SK-N-SH (cell line): ENCODE measurements at regions not wholly inside any gene's neighbourhood (a gene's known extent, or its start where the extent isn't known, plus 50 kb on each side); places are given as distances from the start of the nearest gene placed in this dataset.

Experiments
- CTCF ChIA-PET: fragments of 300-600, 350-600 bp; formaldehyde crosslinking; extraction: SDS; loops from one replicate; lab custom pipeline; 2021; lab: Yijun Ruan, JAX
- POLR2A ChIA-PET: fragments of 350-600 bp; sonication (Branson Sonifier 250); formaldehyde crosslinking; extraction: SDS; loops from one replicate; lab custom pipeline; 2020; ENCODE audit warnings: antibody characterized with exemption, inconsistent platforms; lab: Yijun Ruan, JAX
- DNase-seq: peaks from one replicate; pipeline ENCODE4 v3.0.0; 2012
- H2AFZ ChIP-seq: fragments of 200-600 bp; sonication (generic); 2 replicates; pipeline ENCODE4 v1.8.1; 2016; ENCODE audit warnings: antibody characterized with exemption, mild to moderate bottlenecking, low read depth
- H3F3A ChIP-seq: fragments of 200-600 bp; sonication (generic); replicated peaks from 2 replicates; pipeline ENCODE3; 2016; ENCODE audit warnings: antibody characterized with exemption, mild to moderate bottlenecking; ENCODE audit not compliant: insufficient read depth
- H3K27ac ChIP-seq, 2 experiments: fragments of 200-500 bp in 1 of 2; fragments of 200-600 bp in 1 of 2; sonication (Bioruptor generic) in 1 of 2; sonication (generic), shearing (Covaris generic) in 1 of 2; 2 replicates each; pipeline versions ENCODE4 v1.5.1 to v1.6.1; 2014 to 2016; ENCODE audit warnings: low read depth in 2 of 2, inconsistent platforms in 1 of 2, low read length in 1 of 2, mild to moderate bottlenecking in 1 of 2, mixed read lengths in 1 of 2
- H3K27me3 ChIP-seq: fragments of 200-600 bp; sonication (generic), shearing (Covaris generic); 2 replicates; pipeline ENCODE4 v1.6.1; 2016; ENCODE audit warnings: mixed run types; ENCODE audit not compliant: insufficient read depth
- H3K36me3 ChIP-seq, 2 experiments: fragments of 200-500 bp in 1 of 2; fragments of 200-600 bp in 1 of 2; sonication (Bioruptor generic) in 1 of 2; sonication (generic) in 1 of 2; replicated peaks in 1 of 2; 2 replicates each; pipeline versions ENCODE3 to v1.5.1; 2014 to 2016; ENCODE audit warnings: low read length in 1 of 2, mild to moderate bottlenecking in 1 of 2; ENCODE audit not compliant: insufficient read depth in 2 of 2, control insufficient read depth in 1 of 2
- H3K4me1 ChIP-seq, 2 experiments: fragments of 200-500 bp in 1 of 2; fragments of 200-600 bp in 1 of 2; sonication (Bioruptor generic) in 1 of 2; sonication (generic), shearing (Covaris generic) in 1 of 2; 2 replicates each; pipeline versions ENCODE4 v1.5.1 to v1.6.1; 2014 to 2016; ENCODE audit warnings: low read depth in 1 of 2, low read length in 1 of 2, mixed run types in 1 of 2; ENCODE audit not compliant: insufficient read depth in 2 of 2, control insufficient read depth in 1 of 2
- H3K4me2 ChIP-seq: fragments of 200-600 bp; sonication (generic), shearing (Covaris generic); 2 replicates; pipeline ENCODE4 v1.6.1; 2017; ENCODE audit warnings: mixed run types
- H3K4me3 ChIP-seq, 2 experiments: fragments of 200-500 bp in 1 of 2; fragments of 200-600 bp in 1 of 2; sonication (Bioruptor generic) in 1 of 2; sonication (generic), shearing (Covaris generic) in 1 of 2; 2 replicates each; pipeline versions ENCODE4 v1.5.1 to v1.8.1; 2014 to 2016; ENCODE audit warnings: low read depth in 2 of 2, inconsistent platforms in 1 of 2, low read length in 1 of 2, mild to moderate bottlenecking in 1 of 2, mixed read lengths in 1 of 2, moderate library complexity in 1 of 2
- H3K79me2 ChIP-seq: fragments of 200-600 bp; sonication (generic); 2 replicates; pipeline ENCODE4 v1.8.1; 2017; ENCODE audit warnings: mild to moderate bottlenecking; ENCODE audit not compliant: insufficient read depth
- H3K9ac ChIP-seq: fragments of 200-600 bp; sonication (generic); 2 replicates; pipeline ENCODE4 v1.6.1; 2017; ENCODE audit warnings: mixed run types
- H3K9me2 ChIP-seq: fragments of 200-600 bp; sonication (generic); 2 replicates; pipeline ENCODE4 v1.6.1; 2017; ENCODE audit warnings: mixed run types
- H3K9me3 ChIP-seq: fragments of 200-600 bp; sonication (generic); 2 replicates; pipeline ENCODE4 v1.6.1; 2017; ENCODE audit warnings: mixed run types, mild to moderate bottlenecking, moderate library complexity
- H4K20me1 ChIP-seq: fragments of 200-600 bp; sonication (generic); 2 replicates; pipeline ENCODE4 v1.6.1; 2017; ENCODE audit warnings: mild to moderate bottlenecking, mixed run types; ENCODE audit not compliant: insufficient read depth
- CHD2 ChIP-seq: fragments of 150-350 bp; IDR thresholded peaks from 2 replicates; pipeline ENCODE4 v1.6.1; 2018; ENCODE audit warnings: low read length; ENCODE audit not compliant: partially characterized antibody
- EP300 ChIP-seq, 2 experiments: IDR thresholded peaks; 2 replicates each; pipeline versions ENCODE4 v1.4.0 to v1.6.1; 2012; ENCODE audit warnings: borderline replicate concordance in 1 of 2, low read depth in 1 of 2, low read length in 1 of 2
- EZH2phosphoT487 ChIP-seq: fragments of 200-600 bp; sonication (generic); IDR thresholded peaks from 2 replicates; pipeline ENCODE4 v1.6.1; 2017; ENCODE audit warnings: low read depth, mixed run types, mild to moderate bottlenecking, antibody characterized with exemption, moderate library complexity, borderline replicate concordance
- FOSL2 ChIP-seq: IDR thresholded peaks from 2 replicates; pipeline ENCODE4 v1.4.0; 2012; ENCODE audit warnings: low read depth, mild to moderate bottlenecking, moderate library complexity, borderline replicate concordance
- FOXJ3 ChIP-seq: sonication (generic); formaldehyde crosslinking; IDR thresholded peaks from 2 replicates; pipeline ENCODE4 v1.5.1; 2020; ENCODE audit warnings: mild to moderate bottlenecking, missing genetic modification reagents
- FOXM1 ChIP-seq: IDR thresholded peaks from 2 replicates; pipeline ENCODE4 v1.4.0; 2012; ENCODE audit warnings: low read depth, mild to moderate bottlenecking
- GABPA ChIP-seq: IDR thresholded peaks from 2 replicates; pipeline ENCODE4 v1.4.0; 2012; ENCODE audit warnings: low read depth, mild to moderate bottlenecking
- JUND ChIP-seq: IDR thresholded peaks from 2 replicates; pipeline ENCODE4 v1.4.0; 2012
- MEF2A ChIP-seq: IDR thresholded peaks from 2 replicates; pipeline ENCODE4 v1.4.0; 2012; ENCODE audit warnings: low read depth, borderline replicate concordance
- MXI1 ChIP-seq: IDR thresholded peaks from 2 replicates; pipeline ENCODE4 v1.6.1; 2012; ENCODE audit warnings: mild to moderate bottlenecking, low read depth, low read length, improper control_type of control experiment
- RAD21 ChIP-seq: IDR thresholded peaks from 2 replicates; pipeline ENCODE4 v1.6.1; 2012; ENCODE audit warnings: mild to moderate bottlenecking, low read length
- RFX5 ChIP-seq: IDR thresholded peaks from 2 replicates; pipeline ENCODE4 v1.6.1; 2012; ENCODE audit warnings: mild to moderate bottlenecking, improper control_type of control experiment, low read length
- RXRA ChIP-seq: IDR thresholded peaks from 2 replicates; pipeline ENCODE4 v1.4.0; 2012; ENCODE audit warnings: low read depth, mild to moderate bottlenecking, borderline replicate concordance
- SMC3 ChIP-seq: IDR thresholded peaks from 2 replicates; pipeline ENCODE4 v1.6.1; 2012; ENCODE audit warnings: low read depth, low read length, improper control_type of control experiment
- TAF1 ChIP-seq: IDR thresholded peaks from 2 replicates; pipeline ENCODE4 v1.6.1; 2012; ENCODE audit warnings: low read depth, mild to moderate bottlenecking, low read length, moderate library complexity, borderline replicate concordance
- TCF12 ChIP-seq: IDR thresholded peaks from 2 replicates; pipeline ENCODE4 v1.4.0; 2012
- TEAD4 ChIP-seq: IDR thresholded peaks from 2 replicates; pipeline ENCODE4 v1.4.0; 2012; ENCODE audit warnings: mild to moderate bottlenecking, borderline replicate concordance; ENCODE audit not compliant: insufficient read depth
- YY1 ChIP-seq: IDR thresholded peaks from 2 replicates; pipeline ENCODE4 v1.4.0; 2012; ENCODE audit warnings: low read depth, mild to moderate bottlenecking
- WGBS: methylation state at CpG from one replicate; pipeline ENCODE4 v1.1.6; 2017; ENCODE audit warnings: low lambda C conversion rate; 5-methylcytosine and 5-hydroxymethylcytosine counted together
- TF ChIP-seq, protein P1 (sequence below): fragments of 200-600 bp; sonication (generic); IDR thresholded peaks from 2 replicates; pipeline ENCODE4 v1.6.1; 2017; ENCODE audit warnings: antibody characterized with exemption, mild to moderate bottlenecking, moderate library complexity
- TF ChIP-seq, protein P2 (sequence below): fragments of 150-350 bp; IDR thresholded peaks from 2 replicates; pipeline ENCODE4 v1.6.1; 2017; ENCODE audit warnings: antibody characterized with exemption, low read length, low read depth, borderline replicate concordance

DNA sequence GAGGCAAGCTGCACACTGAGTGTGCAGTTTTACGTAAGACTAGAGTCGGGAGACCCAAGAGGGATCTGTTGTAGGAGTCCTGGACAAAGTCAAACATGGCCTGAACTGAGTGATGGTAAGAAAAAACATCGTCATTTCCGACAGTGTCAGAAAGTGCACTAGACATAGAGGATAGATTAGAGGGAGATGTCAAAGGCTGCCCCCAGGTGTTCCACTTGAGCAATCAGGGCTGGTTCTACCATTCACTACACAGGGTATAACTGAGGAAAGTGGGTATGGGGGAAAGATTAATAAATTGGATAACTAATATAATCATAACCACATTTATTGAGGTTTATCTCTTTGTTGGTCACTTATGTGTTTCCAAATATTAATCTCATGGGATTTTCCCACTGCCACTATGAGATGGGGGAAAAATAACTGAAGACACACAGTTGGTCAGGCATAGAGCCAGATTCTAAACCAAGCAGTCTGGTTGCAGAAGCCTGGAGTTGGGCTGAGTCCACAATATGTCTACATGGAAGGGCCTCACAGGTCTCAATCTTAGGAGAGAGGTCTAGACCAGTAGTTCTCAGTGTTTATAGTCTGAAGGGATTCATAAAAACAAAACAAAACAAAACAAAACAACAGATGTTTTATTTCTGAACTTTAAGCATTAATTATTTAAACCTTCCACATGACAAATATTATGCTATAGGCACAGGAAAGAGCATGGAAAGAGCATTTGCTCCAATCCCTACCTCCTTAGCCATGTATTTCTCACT, 766.5 kb downstream of the NTRK3 start:
- Histone ChIP-seq H3K4me1 (no peaks in the 10 kb centered on the region; a peak in 1 of 4 replicates), H4K20me1 (no peaks in the 10 kb centered on the region), H3K4me3 (no peak overlapping the region), H3K79me2 (no peaks in the 10 kb centered on the region), H3K9me2 (no peaks in the 10 kb centered on the region), H3K9me3 (no peaks in the 10 kb centered on the region), H3F3A (no peaks in the 10 kb centered on the region), H3K4me2 (no peak overlapping the region), H3K36me3 (no peaks in the 10 kb centered on the region), H2AFZ (no peak overlapping the region), H3K27ac (no peak overlapping the region), H3K9ac (no peak overlapping the region), H3K27me3 (no peaks in the 10 kb centered on the region)
- 43% methylated on average over 4 of the region's 4 CpGs for WGBS
- no peak for TF ChIP-seq JUND
- peak; percentile 33 for TF ChIP-seq RAD21
- DNase-seq = no peak
- POLR2A ChIA-PET = no interaction called here
- CTCF ChIA-PET = interaction anchor here (1.1 kb wide), 1 partner anchor 12 kb away, joined by 4 read pairs; no protein-coding TSS in a partner anchor

DNA sequence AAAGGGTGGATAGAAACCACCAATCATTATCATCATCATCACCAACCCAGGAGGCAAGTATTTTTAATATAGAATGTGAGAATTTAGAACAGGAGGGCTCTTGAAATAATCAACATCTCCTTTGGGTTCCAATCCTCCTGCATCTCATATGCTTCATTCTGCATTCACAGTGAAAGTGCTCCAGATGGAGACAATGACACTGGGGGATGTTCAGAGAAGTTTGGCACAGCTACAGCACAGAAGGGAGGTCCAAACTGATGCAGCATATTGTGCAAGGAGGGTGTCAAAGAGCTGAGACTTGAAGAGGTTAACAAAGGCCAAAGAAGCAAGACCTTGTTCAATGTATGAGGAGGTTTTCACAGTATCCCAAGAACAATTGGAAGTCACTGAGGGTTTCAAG, 767.1 kb downstream of the NTRK3 start:
- ChIA-PET POLR2A (no interaction called here), CTCF (interaction anchor here (1.1 kb wide), 1 partner anchor 11 kb away, joined by 4 read pairs; no protein-coding TSS in a partner anchor)
- Histone ChIP-seq H3K9ac (no peak overlapping the region), H3K27me3 (no peaks in the 10 kb centered on the region), H3K9me2 (no peaks in the 10 kb centered on the region), H4K20me1 (no peaks in the 10 kb centered on the region), H2AFZ (no peak overlapping the region), H3K27ac (no peak overlapping the region), H3K4me3 (no peak overlapping the region), H3K4me1 (no peaks in the 10 kb centered on the region; a peak in 1 of 4 replicates), H3K36me3 (no peaks in the 10 kb centered on the region), H3K4me2 (no peak overlapping the region), H3K9me3 (no peaks in the 10 kb centered on the region), H3K79me2 (no peaks in the 10 kb centered on the region), H3F3A (no peaks in the 10 kb centered on the region)
- DNase-seq = no peak
- TF ChIP-seq GABPA (no peak), JUND (no peak), MXI1 (no peak), TEAD4 (no peak), RFX5 (no peak)

DNA sequence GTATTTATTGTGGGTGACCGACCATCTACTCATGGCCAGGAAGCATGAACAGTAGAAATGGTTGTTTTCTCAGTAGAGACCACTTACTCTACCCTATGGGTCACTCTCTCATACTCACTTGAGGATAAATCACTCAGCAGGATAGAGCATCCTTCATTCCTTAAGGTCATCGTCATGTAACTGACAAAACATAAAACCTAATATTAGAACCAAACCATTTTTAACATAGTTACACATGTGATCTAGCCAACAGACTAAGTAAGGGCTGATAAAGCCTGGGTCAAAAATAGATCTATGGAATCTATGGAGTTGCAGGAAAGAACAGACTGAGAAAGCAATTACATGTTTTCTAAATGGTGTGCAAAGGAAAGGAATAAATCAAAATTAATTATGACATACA, 769.1 kb downstream of the NTRK3 start:
- POLR2A ChIA-PET = no interaction called here
- CTCF ChIA-PET = no interaction called here
- TF ChIP-seq EZH2phosphoT487 = no peak
- no peak for TF ChIP-seq JUND
- no peak for TF ChIP-seq FOXM1
- TF ChIP-seq TAF1 = no peak
- TF ChIP-seq, protein P1, sequence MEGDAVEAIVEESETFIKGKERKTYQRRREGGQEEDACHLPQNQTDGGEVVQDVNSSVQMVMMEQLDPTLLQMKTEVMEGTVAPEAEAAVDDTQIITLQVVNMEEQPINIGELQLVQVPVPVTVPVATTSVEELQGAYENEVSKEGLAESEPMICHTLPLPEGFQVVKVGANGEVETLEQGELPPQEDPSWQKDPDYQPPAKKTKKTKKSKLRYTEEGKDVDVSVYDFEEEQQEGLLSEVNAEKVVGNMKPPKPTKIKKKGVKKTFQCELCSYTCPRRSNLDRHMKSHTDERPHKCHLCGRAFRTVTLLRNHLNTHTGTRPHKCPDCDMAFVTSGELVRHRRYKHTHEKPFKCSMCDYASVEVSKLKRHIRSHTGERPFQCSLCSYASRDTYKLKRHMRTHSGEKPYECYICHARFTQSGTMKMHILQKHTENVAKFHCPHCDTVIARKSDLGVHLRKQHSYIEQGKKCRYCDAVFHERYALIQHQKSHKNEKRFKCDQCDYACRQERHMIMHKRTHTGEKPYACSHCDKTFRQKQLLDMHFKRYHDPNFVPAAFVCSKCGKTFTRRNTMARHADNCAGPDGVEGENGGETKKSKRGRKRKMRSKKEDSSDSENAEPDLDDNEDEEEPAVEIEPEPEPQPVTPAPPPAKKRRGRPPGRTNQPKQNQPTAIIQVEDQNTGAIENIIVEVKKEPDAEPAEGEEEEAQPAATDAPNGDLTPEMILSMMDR = no peak
- no peak for TF ChIP-seq RXRA
- no peak for TF ChIP-seq FOSL2
- no peak for TF ChIP-seq FOXJ3 (CRISPR knock-in tag)
- TF ChIP-seq SMC3 = no peak
- TF ChIP-seq RAD21 = no peak
- TF ChIP-seq CHD2 = no peak
- TF ChIP-seq, protein P2, sequence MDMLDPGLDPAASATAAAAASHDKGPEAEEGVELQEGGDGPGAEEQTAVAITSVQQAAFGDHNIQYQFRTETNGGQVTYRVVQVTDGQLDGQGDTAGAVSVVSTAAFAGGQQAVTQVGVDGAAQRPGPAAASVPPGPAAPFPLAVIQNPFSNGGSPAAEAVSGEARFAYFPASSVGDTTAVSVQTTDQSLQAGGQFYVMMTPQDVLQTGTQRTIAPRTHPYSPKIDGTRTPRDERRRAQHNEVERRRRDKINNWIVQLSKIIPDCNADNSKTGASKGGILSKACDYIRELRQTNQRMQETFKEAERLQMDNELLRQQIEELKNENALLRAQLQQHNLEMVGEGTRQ = no peak
- no peak for TF ChIP-seq TCF12
- no peak for TF ChIP-seq MEF2A
- no peak for TF ChIP-seq YY1
- no peak for TF ChIP-seq EP300 (IDR thresholded peaks at IDR 0.05; ENCODE audit: borderline replicate concordance in 1 of 2, low read depth in 1 of 2, low read length in 1 of 2)
- TF ChIP-seq RFX5 = no peak

More for the DNA sequence above, 769.1 kb downstream of the NTRK3 start:
- no peak overlapping the region for H3K27ac ChIP-seq
- no peak overlapping the region for H3K9ac ChIP-seq
- H3K4me3 ChIP-seq = no peak overlapping the region
- no peak for DNase-seq
- no peaks in the 10 kb centered on the region for H3F3A ChIP-seq
- H3K4me2 ChIP-seq = no peak overlapping the region
- no peaks in the 10 kb centered on the region for H3K9me2 ChIP-seq
- H3K36me3 ChIP-seq = no peaks in the 10 kb centered on the region
- H3K4me1 ChIP-seq = no peaks in the 10 kb centered on the region; a peak in 2 of 4 replicates
- no peak overlapping the region for H2AFZ ChIP-seq
- no peaks in the 10 kb centered on the region for H3K27me3 ChIP-seq
- no peaks in the 10 kb centered on the region for H4K20me1 ChIP-seq
- H3K79me2 ChIP-seq = no peaks in the 10 kb centered on the region
- H3K9me3 ChIP-seq = no peaks in the 10 kb centered on the region
- WGBS = 59% methylated on average over 2 of the region's 2 CpGs
